ENCODE measurements at regions not wholly inside any gene's neighbourhood (a gene's known extent, or its start where the extent isn't known, plus 50 kb on each side); places are given as distances from the start of the nearest gene placed in this dataset.

GRCh38 chr6:22184371-22184770, 112.5 kb downstream of the PRL start:
- Histone ChIP-seq H3K4me2 (ENCODE audit: low read length) (no peak overlapping the region), H3K9me3 (ENCODE audit: control insufficient read depth, low read length) (no peaks in the 10 kb centered on the region)

GRCh38 chr6:22189946-22190345, 106.9 kb downstream of the PRL start:
- H3K9ac ChIP-seq: no peak overlapping the region
- no peak overlapping the region for H3K27ac ChIP-seq
- no peak overlapping the region for H3K4me2 ChIP-seq (ENCODE audit: low read length)
- no peaks in the 10 kb centered on the region for H3K9me3 ChIP-seq (ENCODE audit: control insufficient read depth, low read length)
- H3K36me3 ChIP-seq (ENCODE audit: control insufficient read depth, insufficient read depth, low read length): no peaks in the 10 kb centered on the region
- no peaks in the 10 kb centered on the region for H3K79me2 ChIP-seq
- no peaks in the 10 kb centered on the region for H3K27me3 ChIP-seq (ENCODE audit: control insufficient read depth, insufficient read depth, low read length)
- no peaks in the 10 kb centered on the region for H3K4me1 ChIP-seq
- no peak overlapping the region for H3K4me3 ChIP-seq (ENCODE audit: low read depth, low read length)
- H2AFZ ChIP-seq: no peak overlapping the region
- no peak for TF ChIP-seq CTCF (IDR thresholded peaks at IDR 0.05)

More at GRCh38 chr6:22184371-22184770, 112.5 kb downstream of the PRL start:
- Histone ChIP-seq H2AFZ (no peak overlapping the region), H3K27ac (no peak overlapping the region), H3K79me2 (no peaks in the 10 kb centered on the region), H3K9ac (no peak overlapping the region), H3K4me1 (no peaks in the 10 kb centered on the region), H3K36me3 (ENCODE audit: control insufficient read depth, insufficient read depth, low read length) (no peaks in the 10 kb centered on the region), H3K4me3 (ENCODE audit: low read depth, low read length) (no peak overlapping the region), H3K27me3 (ENCODE audit: control insufficient read depth, insufficient read depth, low read length) (no peaks in the 10 kb centered on the region)
- TF ChIP-seq CTCF (IDR thresholded peaks at IDR 0.05): no peak

GRCh38 chr6:22194188-22194921, 102.5 kb downstream of the PRL start:
- H3K4me1 ChIP-seq: no peaks in the 10 kb centered on the region
- H3K9ac ChIP-seq: no peak overlapping the region
- no peak for TF ChIP-seq CTCF (IDR thresholded peaks at IDR 0.05)

GRCh38 chr6:22199771-22200170, 97.1 kb downstream of the PRL start:
- TF ChIP-seq CTCF (IDR thresholded peaks at IDR 0.05): no peak
- H3K4me2 ChIP-seq (ENCODE audit: low read length): no peak overlapping the region
- H3K9ac ChIP-seq: no peak overlapping the region
- no peak overlapping the region for H3K27ac ChIP-seq
- H3K4me3 ChIP-seq (ENCODE audit: low read depth, low read length): no peak overlapping the region
- no peak overlapping the region for H2AFZ ChIP-seq
- no peaks in the 10 kb centered on the region for H3K36me3 ChIP-seq (ENCODE audit: control insufficient read depth, insufficient read depth, low read length)
- no peaks in the 10 kb centered on the region for H3K4me1 ChIP-seq
- H3K27me3 ChIP-seq (ENCODE audit: control insufficient read depth, insufficient read depth, low read length): no peaks in the 10 kb centered on the region
- no peaks in the 10 kb centered on the region for H3K79me2 ChIP-seq
- H3K9me3 ChIP-seq (ENCODE audit: control insufficient read depth, low read length): no peaks in the 10 kb centered on the region

More at GRCh38 chr6:22194188-22194921, 102.5 kb downstream of the PRL start:
- Histone ChIP-seq H3K79me2 (no peaks in the 10 kb centered on the region), H3K4me2 (ENCODE audit: low read length) (no peak overlapping the region), H2AFZ (no peak overlapping the region), H3K9me3 (ENCODE audit: control insufficient read depth, low read length) (no peaks in the 10 kb centered on the region), H3K27ac (no peak overlapping the region), H3K27me3 (ENCODE audit: control insufficient read depth, insufficient read depth, low read length) (no peaks in the 10 kb centered on the region), H3K36me3 (ENCODE audit: control insufficient read depth, insufficient read depth, low read length) (no peaks in the 10 kb centered on the region), H3K4me3 (ENCODE audit: low read depth, low read length) (no peak overlapping the region)

- H3K27ac ChIP-seq: no peak overlapping the region
- no peaks in the 10 kb centered on the region for H3K9me3 ChIP-seq (ENCODE audit: control insufficient read depth, low read length)
- H3K36me3 ChIP-seq (ENCODE audit: control insufficient read depth, insufficient read depth, low read length): no peaks in the 10 kb centered on the region
- no peaks in the 10 kb centered on the region for H3K79me2 ChIP-seq
- H3K9ac ChIP-seq: no peak overlapping the region
- H3K4me2 ChIP-seq (ENCODE audit: low read length): no peak overlapping the region
- no peak overlapping the region for H3K4me3 ChIP-seq (ENCODE audit: low read depth, low read length)
- no peak overlapping the region for H2AFZ ChIP-seq
- H3K27me3 ChIP-seq (ENCODE audit: control insufficient read depth, insufficient read depth, low read length): no peaks in the 10 kb centered on the region
- no peaks in the 10 kb centered on the region for H3K4me1 ChIP-seq
- no peak for TF ChIP-seq CTCF (IDR thresholded peaks at IDR 0.05)
Observed at GRCh38 chr6:22204153-22204552, 92.7 kb downstream of the PRL start.
